ENCODE measurements at regions not wholly inside any gene's neighbourhood (a gene's known extent, or its start where the extent isn't known, plus 50 kb on each side); places are given as distances from the start of the nearest gene placed in this dataset.

DNA sequence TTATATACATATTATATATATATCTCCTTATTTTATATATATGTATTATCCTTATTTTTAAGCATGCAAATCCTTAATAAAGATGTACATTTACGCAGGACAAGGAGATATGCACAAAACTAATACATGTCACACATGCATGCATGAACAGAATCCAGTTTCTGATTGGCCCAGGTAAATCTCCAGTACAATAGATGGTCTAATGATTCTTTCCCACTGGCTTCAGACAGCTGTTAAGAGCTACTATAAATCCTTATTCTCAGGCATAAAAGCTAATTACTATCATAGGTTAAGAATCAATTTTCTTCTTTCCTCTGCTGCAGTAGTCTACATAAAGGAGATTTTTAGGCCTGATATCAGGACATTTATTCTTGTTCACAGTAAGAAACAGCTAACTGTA is 689.8 kb downstream of the KCTD8 start:
- TF ChIP-seq, protein P1, sequence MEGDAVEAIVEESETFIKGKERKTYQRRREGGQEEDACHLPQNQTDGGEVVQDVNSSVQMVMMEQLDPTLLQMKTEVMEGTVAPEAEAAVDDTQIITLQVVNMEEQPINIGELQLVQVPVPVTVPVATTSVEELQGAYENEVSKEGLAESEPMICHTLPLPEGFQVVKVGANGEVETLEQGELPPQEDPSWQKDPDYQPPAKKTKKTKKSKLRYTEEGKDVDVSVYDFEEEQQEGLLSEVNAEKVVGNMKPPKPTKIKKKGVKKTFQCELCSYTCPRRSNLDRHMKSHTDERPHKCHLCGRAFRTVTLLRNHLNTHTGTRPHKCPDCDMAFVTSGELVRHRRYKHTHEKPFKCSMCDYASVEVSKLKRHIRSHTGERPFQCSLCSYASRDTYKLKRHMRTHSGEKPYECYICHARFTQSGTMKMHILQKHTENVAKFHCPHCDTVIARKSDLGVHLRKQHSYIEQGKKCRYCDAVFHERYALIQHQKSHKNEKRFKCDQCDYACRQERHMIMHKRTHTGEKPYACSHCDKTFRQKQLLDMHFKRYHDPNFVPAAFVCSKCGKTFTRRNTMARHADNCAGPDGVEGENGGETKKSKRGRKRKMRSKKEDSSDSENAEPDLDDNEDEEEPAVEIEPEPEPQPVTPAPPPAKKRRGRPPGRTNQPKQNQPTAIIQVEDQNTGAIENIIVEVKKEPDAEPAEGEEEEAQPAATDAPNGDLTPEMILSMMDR (IDR thresholded peaks at IDR 0.05; ENCODE audit: insufficient read depth, low read length, poor library complexity, severe bottlenecking) = no peak
- no peak for TF ChIP-seq EZH2phosphoT487 (conservative IDR thresholded peaks at IDR 0.05; ENCODE audit: low read length)

All from SU-DHL-6 (cell line).